Lower leg skin (tissue), 3 donors: ENCODE measurements at regions not wholly inside any gene's neighbourhood (a gene's known extent, or its start where the extent isn't known, plus 50 kb on each side); places are given as distances from the start of the nearest gene placed in this dataset.

ENCODE experiments used
- POLR2A ChIP-seq, 2 donors: fragments of 450-650 bp; IDR thresholded peaks; one replicate each; pipeline ENCODE4 v1.6.1; 2016 to 2017; ENCODE audit warnings: antibody characterized with exemption in 2 of 2, mild to moderate bottlenecking in 1 of 2, moderate library complexity in 1 of 2
- TF ChIP-seq, protein P1 (sequence below), 3 donors: fragments of 450-650 bp; IDR thresholded peaks; one replicate each; pipeline ENCODE4 v1.5.1; 2016; ENCODE audit warnings: antibody characterized with exemption in 3 of 3, mild to moderate bottlenecking in 3 of 3, moderate library complexity in 2 of 3

GRCh38 chr1:112083487-112083886 is 94.0 kb upstream of the KCND3 start:
- TF ChIP-seq, protein P1, sequence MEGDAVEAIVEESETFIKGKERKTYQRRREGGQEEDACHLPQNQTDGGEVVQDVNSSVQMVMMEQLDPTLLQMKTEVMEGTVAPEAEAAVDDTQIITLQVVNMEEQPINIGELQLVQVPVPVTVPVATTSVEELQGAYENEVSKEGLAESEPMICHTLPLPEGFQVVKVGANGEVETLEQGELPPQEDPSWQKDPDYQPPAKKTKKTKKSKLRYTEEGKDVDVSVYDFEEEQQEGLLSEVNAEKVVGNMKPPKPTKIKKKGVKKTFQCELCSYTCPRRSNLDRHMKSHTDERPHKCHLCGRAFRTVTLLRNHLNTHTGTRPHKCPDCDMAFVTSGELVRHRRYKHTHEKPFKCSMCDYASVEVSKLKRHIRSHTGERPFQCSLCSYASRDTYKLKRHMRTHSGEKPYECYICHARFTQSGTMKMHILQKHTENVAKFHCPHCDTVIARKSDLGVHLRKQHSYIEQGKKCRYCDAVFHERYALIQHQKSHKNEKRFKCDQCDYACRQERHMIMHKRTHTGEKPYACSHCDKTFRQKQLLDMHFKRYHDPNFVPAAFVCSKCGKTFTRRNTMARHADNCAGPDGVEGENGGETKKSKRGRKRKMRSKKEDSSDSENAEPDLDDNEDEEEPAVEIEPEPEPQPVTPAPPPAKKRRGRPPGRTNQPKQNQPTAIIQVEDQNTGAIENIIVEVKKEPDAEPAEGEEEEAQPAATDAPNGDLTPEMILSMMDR (IDR thresholded peaks at IDR 0.05): no peak
- TF ChIP-seq POLR2A (IDR thresholded peaks at IDR 0.05): no peak
